ENCODE measurements at regions not wholly inside any gene's neighbourhood (a gene's known extent, or its start where the extent isn't known, plus 50 kb on each side); places are given as distances from the start of the nearest gene placed in this dataset.

- TF ChIP-seq MYB (IDR thresholded peaks at IDR 0.05; ENCODE audit: borderline replicate concordance, low read depth, low read length) = no peak
- TF ChIP-seq, protein P1, sequence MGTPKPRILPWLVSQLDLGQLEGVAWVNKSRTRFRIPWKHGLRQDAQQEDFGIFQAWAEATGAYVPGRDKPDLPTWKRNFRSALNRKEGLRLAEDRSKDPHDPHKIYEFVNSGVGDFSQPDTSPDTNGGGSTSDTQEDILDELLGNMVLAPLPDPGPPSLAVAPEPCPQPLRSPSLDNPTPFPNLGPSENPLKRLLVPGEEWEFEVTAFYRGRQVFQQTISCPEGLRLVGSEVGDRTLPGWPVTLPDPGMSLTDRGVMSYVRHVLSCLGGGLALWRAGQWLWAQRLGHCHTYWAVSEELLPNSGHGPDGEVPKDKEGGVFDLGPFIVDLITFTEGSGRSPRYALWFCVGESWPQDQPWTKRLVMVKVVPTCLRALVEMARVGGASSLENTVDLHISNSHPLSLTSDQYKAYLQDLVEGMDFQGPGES (IDR thresholded peaks at IDR 0.05) = no peak
- no peak for TF ChIP-seq IRF4 (IDR thresholded peaks at IDR 0.05; ENCODE audit: low read depth, low read length)
- no peak for TF ChIP-seq ELK1 (IDR thresholded peaks at IDR 0.05; ENCODE audit: low read depth, low read length)
These were observed 327.5 kb upstream of the JARID2 start (continued) for GRCh38 chr6:14918200-14918907.

DNA sequence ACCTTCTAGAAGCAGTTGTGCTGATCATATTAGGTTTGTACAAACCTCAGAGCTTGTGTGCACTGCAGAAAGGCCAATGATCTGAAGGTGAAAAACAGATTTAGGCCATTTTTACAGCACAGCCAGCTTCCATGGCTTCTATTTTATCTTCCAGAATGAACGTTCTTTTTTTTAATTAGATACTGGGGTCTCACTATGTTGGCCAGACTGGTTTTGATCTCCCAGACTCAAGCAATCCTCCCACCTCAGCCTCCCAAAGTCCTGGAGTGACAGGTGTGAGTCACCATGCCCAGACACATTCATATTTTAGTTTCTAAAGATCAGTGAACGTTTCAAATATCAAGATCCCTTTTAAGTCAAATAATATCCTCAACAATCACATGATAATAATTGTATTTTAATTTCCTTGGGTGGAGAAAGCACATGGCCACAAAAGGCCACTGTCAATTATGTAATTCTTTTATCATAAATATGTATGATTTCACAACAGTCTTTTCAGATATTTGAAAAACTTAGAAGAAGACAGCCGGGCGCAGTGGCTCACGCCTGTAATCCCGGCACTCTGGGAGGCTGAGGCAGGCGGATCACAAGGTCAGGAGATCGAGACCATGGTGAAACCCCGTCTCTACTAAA, 326.7 kb upstream of the JARID2 start:
- H3K4me3 ChIP-seq = no peak overlapping the region
- H3K27ac ChIP-seq (ENCODE audit: control insufficient read depth, insufficient read depth) = no peak overlapping the region
- DNase-seq (ENCODE audit: low read depth, low spot score) = no peak
- no TSS peak for BruUV-seq (replicated peaks)
- no peaks in the 10 kb centered on the region for H3K27me3 ChIP-seq (replicated peaks in 1 of 2; ENCODE audit: control insufficient read depth in 2 of 2, insufficient read depth in 2 of 2, low read length in 1 of 2)
- H4K20me1 ChIP-seq (ENCODE audit: control insufficient read depth, insufficient read depth) = no peaks in the 10 kb centered on the region
- FAIRE-seq = no peak
- in situ Hi-C loops (cut with MboI) = no loop called here
- ATAC-seq = no peak
- H3K36me3 ChIP-seq (ENCODE audit: control insufficient read depth in 2 of 2, insufficient read depth in 2 of 2, low read length in 1 of 2) = no peaks in the 10 kb centered on the region
- no peaks in the 10 kb centered on the region; the same call in 1 of the 2 replicates for H3K4me1 ChIP-seq (ENCODE audit: control insufficient read depth, insufficient read depth, low read length)
- H3K4me2 ChIP-seq (ENCODE audit: control insufficient read depth, insufficient read depth) = no peak overlapping the region
- intact Hi-C loops (cut with micrococcal nuclease; ENCODE audit: unreplicated experiment) = loop anchor here (10.0 kb wide), 1 partner anchor 326 kb away; the partner anchor contains the start of gene JARID2
- no peaks in the 10 kb centered on the region for H3K79me2 ChIP-seq (ENCODE audit: control insufficient read depth, insufficient read depth, low read length)
- WGBS (ENCODE audit: insufficient coverage, insufficient replicate concordance, low lambda C conversion rate, missing lambda C conversion rate) = 72% methylated on average over 9 of the region's 9 CpGs
- H3K9me3 ChIP-seq (replicated peaks; ENCODE audit: control insufficient read depth, insufficient read depth, low read length) = no peaks in the 10 kb centered on the region; the same call in 2 of the 3 replicates
- ChIA-PET RAD21 (ENCODE audit: unreplicated experiment) (no interaction called here), CTCF (no interaction called here), POLR2A (no interaction called here), SMC1A (ENCODE audit: uncharacterized antibody, unreplicated experiment) (interaction anchor here (1.2 kb wide), 1 partner anchor 16 kb away, joined by 3 read pairs; no protein-coding TSS in a partner anchor)
- no peak overlapping the region for H3K9ac ChIP-seq (ENCODE audit: control insufficient read depth, insufficient read depth, low read length)
- no peak for TF ChIP-seq FOXM1 (IDR thresholded peaks at IDR 0.05; ENCODE audit: low read depth, low read length)
- no peak for TF ChIP-seq ZBTB4 (CRISPR knock-in tag; IDR thresholded peaks at IDR 0.05)
- no peak for TF ChIP-seq ZZZ3 (IDR thresholded peaks at IDR 0.05; ENCODE audit: control insufficient read depth, insufficient read length, low read depth)
- TF ChIP-seq, protein P2, sequence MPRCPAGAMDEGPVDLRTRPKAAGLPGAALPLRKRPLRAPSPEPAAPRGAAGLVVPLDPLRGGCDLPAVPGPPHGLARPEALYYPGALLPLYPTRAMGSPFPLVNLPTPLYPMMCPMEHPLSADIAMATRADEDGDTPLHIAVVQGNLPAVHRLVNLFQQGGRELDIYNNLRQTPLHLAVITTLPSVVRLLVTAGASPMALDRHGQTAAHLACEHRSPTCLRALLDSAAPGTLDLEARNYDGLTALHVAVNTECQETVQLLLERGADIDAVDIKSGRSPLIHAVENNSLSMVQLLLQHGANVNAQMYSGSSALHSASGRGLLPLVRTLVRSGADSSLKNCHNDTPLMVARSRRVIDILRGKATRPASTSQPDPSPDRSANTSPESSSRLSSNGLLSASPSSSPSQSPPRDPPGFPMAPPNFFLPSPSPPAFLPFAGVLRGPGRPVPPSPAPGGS (IDR thresholded peaks at IDR 0.05; ENCODE audit: borderline replicate concordance, insufficient read depth, low read depth, low read length, poor library complexity, severe bottlenecking) = no peak
- H2AFZ ChIP-seq (ENCODE audit: control insufficient read depth, low read depth, low read length) = no peak overlapping the region

Measured in GM12878 (cell line).